GM21381 (cell line): ENCODE measurements at regions not wholly inside any gene's neighbourhood (a gene's known extent, or its start where the extent isn't known, plus 50 kb on each side); places are given as distances from the start of the nearest gene placed in this dataset.

Experiments used
- ATAC-seq: cut with Tn5 transposase; IDR thresholded peaks from one replicate; pipeline ENCODE4 v1.9.1; 2021; ENCODE audit warnings: mild to moderate bottlenecking, moderate library complexity; ENCODE audit not compliant: unreplicated experiment

- ATAC-seq, result no peak
Measured at GRCh38 chr9:7258688-7259396, 501.1 kb downstream of the KDM4C start.

GRCh38 chr9:7246917-7247522, 489.2 kb downstream of the KDM4C start:
- ATAC-seq, result no peak

GRCh38 chr9:7245976-7246580, 488.3 kb downstream of the KDM4C start:
- ATAC-seq, result no peak

- ATAC-seq, result no peak
Measured at GRCh38 chr9:7243838-7244237, 486.1 kb downstream of the KDM4C start.

GRCh38 chr9:7242126-7242525, 484.4 kb downstream of the KDM4C start:
- ATAC-seq, result no peak

GRCh38 chr9:7241694-7242093, 483.9 kb downstream of the KDM4C start:
- no peak for ATAC-seq

- no peak for ATAC-seq
Measured at GRCh38 chr9:7240569-7241311, 483.0 kb downstream of the KDM4C start.

GRCh38 chr9:7239708-7240107, 481.9 kb downstream of the KDM4C start:
- no peak for ATAC-seq

- no peak for ATAC-seq
Measured at GRCh38 chr9:7238247-7238637, 480.5 kb downstream of the KDM4C start.

- ATAC-seq, result no peak
Measured at GRCh38 chr9:7237473-7238246, 479.9 kb downstream of the KDM4C start.

GRCh38 chr9:7236186-7236585, 478.4 kb downstream of the KDM4C start:
- no peak for ATAC-seq

GRCh38 chr9:7234144-7234543, 476.4 kb downstream of the KDM4C start:
- ATAC-seq, result peak; percentile 62

GRCh38 chr9:7229571-7229970, 471.8 kb downstream of the KDM4C start:
- ATAC-seq, result no peak

GRCh38 chr9:7228726-7229125, 471.0 kb downstream of the KDM4C start:
- no peak for ATAC-seq

GRCh38 chr9:7227951-7228350, 470.2 kb downstream of the KDM4C start:
- ATAC-seq, result no peak

- ATAC-seq, result no peak
Measured at GRCh38 chr9:7226007-7226640, 468.4 kb downstream of the KDM4C start.
